Upper lobe of left lung (tissue), 6 donors: ENCODE measurements at regions not wholly inside any gene's neighbourhood (a gene's known extent, or its start where the extent isn't known, plus 50 kb on each side); places are given as distances from the start of the nearest gene placed in this dataset.

Experiments used
- ATAC-seq, 2 donors: fragments of 200-7000 bp; cut with Tn5 transposase; one replicate each; pipeline ENCODE4 v1.9.1; 2022; ENCODE audit warnings: mild to moderate bottlenecking in 2 of 2, moderate library complexity in 2 of 2; ENCODE audit not compliant: low FRiP score in 2 of 2
- DNase-seq, 2 donors: peaks; one replicate each; pipeline ENCODE4 v3.0.0-alpha.2; 2019 to 2020
- H3K27ac ChIP-seq, 4 donors: fragments of 200-600 bp; sonication (generic); one replicate each; pipeline ENCODE4 v1.5.1; 2016 to 2019
- H3K27me3 ChIP-seq, 4 donors: fragments of 200-600 bp; sonication (generic); one replicate each; pipeline ENCODE4 v1.5.1; 2017 to 2019
- H3K36me3 ChIP-seq, 4 donors: fragments of 200-600 bp; sonication (generic); one replicate each; pipeline ENCODE4 v1.5.1; 2016 to 2019
- H3K4me1 ChIP-seq, 4 donors: fragments of 200-600 bp; sonication (generic); one replicate each; pipeline ENCODE4 v1.5.1; 2018 to 2019
- H3K4me3 ChIP-seq, 4 donors: fragments of 200-600 bp; sonication (generic); one replicate each; pipeline ENCODE4 v1.5.1; 2017 to 2019; ENCODE audit warnings: mild to moderate bottlenecking in 2 of 4, moderate library complexity in 1 of 4
- H3K9me3 ChIP-seq, 4 donors: fragments of 200-600 bp; sonication (generic); one replicate each; pipeline ENCODE4 v1.5.1; 2018 to 2019
- EP300 ChIP-seq, 4 donors: sonication (generic); formaldehyde crosslinking; IDR thresholded peaks; one replicate each; pipeline ENCODE4 v1.5.1; 2017; ENCODE audit warnings: antibody characterized with exemption in 4 of 4, control low read depth in 2 of 4
- POLR2A ChIP-seq, 4 donors: fragments of 450-650 bp; IDR thresholded peaks; one replicate each; pipeline ENCODE4 v1.5.1; 2016 to 2017; ENCODE audit warnings: antibody characterized with exemption in 4 of 4, mild to moderate bottlenecking in 2 of 4
- POLR2AphosphoS5 ChIP-seq, 2 donors: sonication (generic); formaldehyde crosslinking; IDR thresholded peaks; one replicate each; pipeline ENCODE4 v1.5.1; 2017; ENCODE audit warnings: antibody characterized with exemption in 2 of 2
- WGBS, 2 donors: methylation state at CpG; one replicate each; pipeline ENCODE4 v1.1.5; 2017 to 2018; 5-methylcytosine and 5-hydroxymethylcytosine counted together
- TF ChIP-seq, protein P1 (sequence below), 6 experiments: fragments of 450-650 bp in 4 of 6; fragments of 200-600 bp in 2 of 6; sonication (generic) in 2 of 6; IDR thresholded peaks; one replicate each; pipeline ENCODE4 v1.5.1; 2016 to 2019; ENCODE audit warnings: antibody characterized with exemption in 6 of 6
- donor health status: DM: no; HTN: no; CAD: no; lungs with moderate emphysema.
- donor health status: DM: no; HTN: yes; CAD: no; lungs with severe emphysema.

DNA sequence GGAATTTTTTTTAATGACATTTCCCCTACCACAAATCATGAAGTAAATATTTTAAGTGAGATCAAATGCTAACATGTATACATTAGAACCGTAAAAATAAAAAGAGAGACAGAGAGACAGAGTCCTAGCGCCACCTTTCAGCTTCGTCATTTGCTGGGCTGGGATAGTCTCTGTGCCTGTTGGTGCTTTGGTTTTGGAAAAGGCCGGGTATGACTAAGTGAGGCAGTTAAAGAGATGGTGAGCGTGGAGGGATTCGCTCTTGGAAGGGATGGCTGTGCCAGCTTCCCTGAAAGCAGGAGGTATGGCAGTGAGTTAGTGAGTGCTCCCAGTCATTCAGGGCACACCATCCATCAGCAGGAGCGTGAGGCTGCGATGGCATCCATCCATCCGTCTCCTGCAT, 729.6 kb upstream of the WWC1 start:
- H3K27ac ChIP-seq, result no peak overlapping the region
- no peaks in the 10 kb centered on the region for H3K4me1 ChIP-seq
- TF ChIP-seq POLR2A (IDR thresholded peaks at IDR 0.05), result no peak
- no peak for TF ChIP-seq EP300 (IDR thresholded peaks at IDR 0.05)
- TF ChIP-seq POLR2AphosphoS5 (IDR thresholded peaks at IDR 0.05), result no peak
- TF ChIP-seq, protein P1, sequence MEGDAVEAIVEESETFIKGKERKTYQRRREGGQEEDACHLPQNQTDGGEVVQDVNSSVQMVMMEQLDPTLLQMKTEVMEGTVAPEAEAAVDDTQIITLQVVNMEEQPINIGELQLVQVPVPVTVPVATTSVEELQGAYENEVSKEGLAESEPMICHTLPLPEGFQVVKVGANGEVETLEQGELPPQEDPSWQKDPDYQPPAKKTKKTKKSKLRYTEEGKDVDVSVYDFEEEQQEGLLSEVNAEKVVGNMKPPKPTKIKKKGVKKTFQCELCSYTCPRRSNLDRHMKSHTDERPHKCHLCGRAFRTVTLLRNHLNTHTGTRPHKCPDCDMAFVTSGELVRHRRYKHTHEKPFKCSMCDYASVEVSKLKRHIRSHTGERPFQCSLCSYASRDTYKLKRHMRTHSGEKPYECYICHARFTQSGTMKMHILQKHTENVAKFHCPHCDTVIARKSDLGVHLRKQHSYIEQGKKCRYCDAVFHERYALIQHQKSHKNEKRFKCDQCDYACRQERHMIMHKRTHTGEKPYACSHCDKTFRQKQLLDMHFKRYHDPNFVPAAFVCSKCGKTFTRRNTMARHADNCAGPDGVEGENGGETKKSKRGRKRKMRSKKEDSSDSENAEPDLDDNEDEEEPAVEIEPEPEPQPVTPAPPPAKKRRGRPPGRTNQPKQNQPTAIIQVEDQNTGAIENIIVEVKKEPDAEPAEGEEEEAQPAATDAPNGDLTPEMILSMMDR (IDR thresholded peaks at IDR 0.05), result no peak
- H3K9me3 ChIP-seq, result no peaks in the 10 kb centered on the region
- WGBS, 2 donors, result 83 to 86% methylated on average over 9 of the region's 9 CpGs
- H3K4me3 ChIP-seq, result no peak overlapping the region
- DNase-seq (no peak), ATAC-seq (no peak)
- no peaks in the 10 kb centered on the region for H3K36me3 ChIP-seq
- H3K27me3 ChIP-seq, result no peaks in the 10 kb centered on the region

DNA sequence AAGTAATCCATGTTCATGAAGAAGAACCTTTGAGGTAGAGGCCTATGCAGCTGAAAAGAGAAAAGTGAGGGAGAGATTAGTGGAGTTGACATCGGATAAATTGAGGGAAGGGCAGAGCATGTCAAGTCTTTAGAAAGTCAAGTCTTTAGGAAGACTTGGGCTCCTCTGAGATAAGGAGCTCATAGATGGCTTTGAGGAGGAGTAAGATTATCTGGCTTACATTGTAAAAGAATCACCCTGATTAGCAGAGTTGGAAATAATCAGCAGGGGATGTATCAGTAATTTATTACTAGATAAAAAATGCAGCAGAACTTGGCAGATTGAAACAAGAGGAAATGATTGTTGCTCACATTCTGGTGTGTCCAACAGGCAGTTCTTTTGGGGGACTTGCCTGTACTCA, 727.2 kb upstream of the WWC1 start:
- H3K27ac ChIP-seq, result no peak overlapping the region
- WGBS, 2 donors, result 86 to 89% methylated on average over 1 of the region's 1 CpG
- H3K27me3 ChIP-seq, result no peaks in the 10 kb centered on the region
- H3K4me1 ChIP-seq, result no peaks in the 10 kb centered on the region
- ATAC-seq, result no peak
- TF ChIP-seq, protein P1 (IDR thresholded peaks at IDR 0.05), result no peak
- TF ChIP-seq POLR2A (IDR thresholded peaks at IDR 0.05) (no peak), POLR2AphosphoS5 (IDR thresholded peaks at IDR 0.05) (no peak), EP300 (IDR thresholded peaks at IDR 0.05) (no peak)
- H3K4me3 ChIP-seq, result no peak overlapping the region
- no peaks in the 10 kb centered on the region for H3K36me3 ChIP-seq
- no peak for DNase-seq
- H3K9me3 ChIP-seq, result no peaks in the 10 kb centered on the region

DNA sequence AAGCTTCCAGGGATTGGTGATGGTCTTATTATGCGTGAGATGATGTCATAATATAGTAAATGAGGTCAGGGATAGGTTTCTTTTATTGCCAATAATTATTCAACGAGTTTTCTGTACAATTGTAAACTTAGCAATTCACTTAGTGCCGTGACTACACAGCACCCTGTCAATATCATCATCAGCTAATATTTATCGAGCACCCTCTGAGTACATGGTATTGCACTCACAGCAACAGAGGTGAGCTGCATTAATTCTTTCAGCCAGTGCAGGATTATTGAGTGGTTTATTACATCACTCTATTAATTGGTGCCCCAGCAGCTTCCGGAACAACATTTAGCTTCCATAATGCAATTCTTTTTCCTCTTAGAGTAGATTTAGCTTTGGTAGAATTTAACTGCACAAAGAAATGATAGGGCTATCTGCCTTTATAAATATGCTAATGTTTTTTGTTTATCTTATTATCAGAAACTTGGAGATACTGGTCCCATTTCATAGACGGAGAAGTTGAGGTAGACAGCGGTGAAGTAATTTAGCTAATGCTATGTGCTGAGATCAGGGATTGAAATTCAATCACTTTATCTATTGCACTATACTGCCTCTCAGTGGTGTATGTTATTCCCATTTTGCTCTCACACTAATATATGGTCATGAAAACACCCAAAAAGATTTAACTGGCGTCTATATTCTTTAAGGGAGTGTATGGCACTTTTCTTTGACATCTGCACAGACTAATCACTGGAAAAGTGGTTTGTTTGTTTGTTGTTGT, 726.1 kb upstream of the WWC1 start:
- Histone ChIP-seq H3K27me3 (no peaks in the 10 kb centered on the region), H3K4me3 (no peak overlapping the region), H3K27ac (no peak overlapping the region), H3K9me3 (no peaks in the 10 kb centered on the region), H3K36me3 (no peaks in the 10 kb centered on the region), H3K4me1 (no peaks in the 10 kb centered on the region)
- ATAC-seq, result no peak
- DNase-seq, result no peak
- WGBS, 2 donors, result 83 to 84% methylated on average over 8 of the region's 8 CpGs
- no peak for TF ChIP-seq POLR2A (IDR thresholded peaks at IDR 0.05)
- TF ChIP-seq, protein P1 (IDR thresholded peaks at IDR 0.05), result no peak
- no peak for TF ChIP-seq EP300 (IDR thresholded peaks at IDR 0.05)
- no peak for TF ChIP-seq POLR2AphosphoS5 (IDR thresholded peaks at IDR 0.05)

DNA sequence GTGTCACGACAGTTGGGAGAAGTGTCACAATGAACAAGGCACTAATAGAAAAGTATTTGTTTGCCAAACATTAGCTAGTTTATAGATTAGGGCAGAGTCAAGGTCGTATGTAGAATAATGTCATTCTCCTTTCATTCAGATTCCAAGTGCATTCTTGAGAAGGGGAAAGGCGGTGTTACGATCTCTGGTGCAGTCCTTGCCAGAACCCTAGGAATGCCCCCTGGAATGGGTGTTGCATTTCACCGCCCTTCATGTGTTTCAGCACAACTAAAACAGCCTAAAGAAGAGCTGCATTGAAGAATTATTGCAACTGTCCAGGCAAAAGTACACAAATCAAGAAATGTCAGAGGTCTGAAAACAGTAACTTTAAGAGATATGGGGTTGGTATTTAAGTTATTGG, 721.0 kb upstream of the WWC1 start:
- H3K4me3 ChIP-seq, result no peak overlapping the region
- no peaks in the 10 kb centered on the region for H3K27me3 ChIP-seq
- H3K27ac ChIP-seq, result no peak overlapping the region
- H3K36me3 ChIP-seq, result no peaks in the 10 kb centered on the region
- peaks cover 0 to 9% (median 4%) of the 10 kb centered on the region in 4 donors for H3K4me1 ChIP-seq
- no peak for ATAC-seq
- TF ChIP-seq, protein P1 (IDR thresholded peaks at IDR 0.05), result no peak
- TF ChIP-seq POLR2A (IDR thresholded peaks at IDR 0.05) (no peak), POLR2AphosphoS5 (IDR thresholded peaks at IDR 0.05) (no peak), EP300 (IDR thresholded peaks at IDR 0.05) (no peak)
- H3K9me3 ChIP-seq, result no peaks in the 10 kb centered on the region
- 43 to 68% methylated on average over 5 of the region's 5 CpGs for WGBS, 2 donors
- no peak for DNase-seq

DNA sequence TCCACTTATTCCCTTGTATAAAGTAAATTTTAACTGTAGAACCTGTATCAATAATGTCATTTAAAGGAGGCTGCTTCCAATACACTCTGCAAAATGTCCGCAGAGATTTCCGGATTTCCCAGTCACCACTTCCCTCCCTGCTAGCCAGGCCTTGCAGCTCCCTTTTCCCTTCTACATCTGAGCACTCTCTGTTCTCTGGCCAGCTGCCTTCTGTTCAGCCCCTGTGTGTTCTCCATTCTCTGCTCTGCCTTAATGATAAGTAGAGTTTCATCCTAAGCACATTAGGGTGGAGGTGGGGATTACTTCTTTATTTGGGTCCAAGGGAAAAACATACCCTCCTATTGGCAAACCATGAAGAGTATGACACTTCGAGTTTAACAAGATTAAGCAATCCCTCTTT, 719.6 kb upstream of the WWC1 start:
- no peaks in the 10 kb centered on the region for H3K27me3 ChIP-seq
- no peak for DNase-seq
- H3K27ac ChIP-seq, result no peak overlapping the region
- ATAC-seq, result no peak
- 59 to 71% methylated on average over 3 of the region's 3 CpGs for WGBS, 2 donors
- no peaks in the 10 kb centered on the region for H3K9me3 ChIP-seq
- TF ChIP-seq, protein P1 (IDR thresholded peaks at IDR 0.05), result no peak
- no peak for TF ChIP-seq EP300 (IDR thresholded peaks at IDR 0.05)
- TF ChIP-seq POLR2AphosphoS5 (IDR thresholded peaks at IDR 0.05), result no peak
- no peak for TF ChIP-seq POLR2A (IDR thresholded peaks at IDR 0.05)
- H3K4me1 ChIP-seq, result peaks cover 0 to 9% (median 4%) of the 10 kb centered on the region in 4 donors
- no peaks in the 10 kb centered on the region for H3K36me3 ChIP-seq
- no peak overlapping the region for H3K4me3 ChIP-seq
